ENCODE measurements at regions not wholly inside any gene's neighbourhood (a gene's known extent, or its start where the extent isn't known, plus 50 kb on each side); places are given as distances from the start of the nearest gene placed in this dataset.

DNA sequence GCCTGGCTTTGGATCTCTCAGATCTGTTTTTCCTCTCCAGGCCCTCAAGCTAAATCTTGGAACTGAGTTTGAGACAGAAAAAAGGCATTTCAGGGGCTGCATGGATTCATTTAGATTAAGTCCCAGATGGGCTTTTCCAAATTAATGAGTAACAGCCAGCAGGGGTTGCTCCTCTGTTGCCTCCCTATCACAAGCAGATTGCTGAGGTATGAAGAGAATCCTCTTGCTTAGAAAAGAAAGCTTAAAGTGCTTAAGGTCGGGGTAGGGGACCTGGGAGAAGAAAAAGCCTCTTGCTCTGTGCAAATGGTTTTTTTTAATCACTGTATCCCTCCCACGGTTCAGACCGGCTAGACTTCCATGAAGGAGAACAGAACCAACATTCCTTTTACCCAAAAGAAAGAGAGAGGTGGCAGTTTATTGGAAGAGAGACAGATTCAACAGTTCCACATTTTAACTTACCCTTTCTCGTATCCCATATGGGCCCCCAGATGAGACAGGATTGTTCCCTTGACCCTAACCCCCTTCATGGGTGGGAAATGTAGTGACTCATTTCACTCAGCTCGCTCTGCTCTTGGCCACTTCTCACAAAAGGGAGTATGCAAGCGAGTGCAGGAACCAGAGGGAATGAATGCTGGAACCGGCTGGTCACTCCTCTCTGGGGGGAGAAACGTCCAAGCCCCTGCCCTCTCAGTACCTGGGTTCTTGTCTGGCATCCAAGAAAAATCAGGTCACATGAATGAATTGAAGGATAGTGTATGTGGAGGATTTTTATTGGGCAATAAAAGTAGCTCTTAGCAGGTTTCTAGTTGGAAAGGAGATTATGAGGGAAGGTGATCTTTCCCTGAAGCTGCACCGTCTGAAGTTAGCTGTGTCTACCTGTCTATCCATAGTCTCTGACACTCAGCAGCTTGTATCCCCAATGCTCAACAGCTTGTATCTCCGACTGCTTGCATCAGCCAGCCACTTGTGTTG is 745.2 kb downstream of the SI start:
- ATAC-seq (ENCODE audit: insufficient number of reproducible peaks, low FRiP score, low read depth) (no peak), DNase-seq (ENCODE audit: low spot score) (no peak)
- TF ChIP-seq, protein P1, sequence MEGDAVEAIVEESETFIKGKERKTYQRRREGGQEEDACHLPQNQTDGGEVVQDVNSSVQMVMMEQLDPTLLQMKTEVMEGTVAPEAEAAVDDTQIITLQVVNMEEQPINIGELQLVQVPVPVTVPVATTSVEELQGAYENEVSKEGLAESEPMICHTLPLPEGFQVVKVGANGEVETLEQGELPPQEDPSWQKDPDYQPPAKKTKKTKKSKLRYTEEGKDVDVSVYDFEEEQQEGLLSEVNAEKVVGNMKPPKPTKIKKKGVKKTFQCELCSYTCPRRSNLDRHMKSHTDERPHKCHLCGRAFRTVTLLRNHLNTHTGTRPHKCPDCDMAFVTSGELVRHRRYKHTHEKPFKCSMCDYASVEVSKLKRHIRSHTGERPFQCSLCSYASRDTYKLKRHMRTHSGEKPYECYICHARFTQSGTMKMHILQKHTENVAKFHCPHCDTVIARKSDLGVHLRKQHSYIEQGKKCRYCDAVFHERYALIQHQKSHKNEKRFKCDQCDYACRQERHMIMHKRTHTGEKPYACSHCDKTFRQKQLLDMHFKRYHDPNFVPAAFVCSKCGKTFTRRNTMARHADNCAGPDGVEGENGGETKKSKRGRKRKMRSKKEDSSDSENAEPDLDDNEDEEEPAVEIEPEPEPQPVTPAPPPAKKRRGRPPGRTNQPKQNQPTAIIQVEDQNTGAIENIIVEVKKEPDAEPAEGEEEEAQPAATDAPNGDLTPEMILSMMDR (IDR thresholded peaks at IDR 0.05) = no peak
- Histone ChIP-seq H3K4me1 (ENCODE audit: control insufficient read depth in 1 of 2, low read depth in 2 of 2) (no peaks in the 10 kb centered on the region), H3K36me3 (no peaks in the 10 kb centered on the region), H3K27ac (no peak overlapping the region), H3K27me3 (replicated peaks; ENCODE audit: insufficient read depth) (no peaks in the 10 kb centered on the region), H3K9me3 (no peaks in the 10 kb centered on the region), H3K4me3 (no peak overlapping the region)

DNA sequence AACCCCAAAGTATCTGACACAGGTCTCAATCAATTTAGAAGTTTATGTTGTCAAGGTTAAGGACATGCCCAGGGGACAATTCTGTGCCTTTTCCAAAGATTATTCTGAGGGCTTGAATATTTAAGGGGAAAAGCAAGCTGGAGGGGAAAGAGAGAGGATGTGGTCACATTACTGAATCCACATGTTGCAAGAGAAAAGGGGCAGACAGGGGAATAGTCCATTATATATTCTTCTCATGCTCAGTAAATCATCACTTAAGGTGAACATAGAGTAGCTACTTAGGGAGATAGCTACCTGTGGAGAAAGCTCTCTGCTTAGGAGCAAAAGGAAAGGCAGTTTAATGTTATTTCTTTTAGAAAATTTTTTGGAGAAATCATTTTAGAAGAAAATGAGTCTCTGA is 751.6 kb downstream of the SI start:
- DNase-seq (ENCODE audit: low spot score) (no peak), ATAC-seq (ENCODE audit: insufficient number of reproducible peaks, low FRiP score, low read depth) (no peak)
- TF ChIP-seq, protein P1 (IDR thresholded peaks at IDR 0.05) = no peak
- no peak overlapping the region for H3K4me3 ChIP-seq
- no peaks in the 10 kb centered on the region for H3K27me3 ChIP-seq (replicated peaks; ENCODE audit: insufficient read depth)
- no peak overlapping the region for H3K27ac ChIP-seq
- no peaks in the 10 kb centered on the region for H3K36me3 ChIP-seq
- H3K9me3 ChIP-seq = no peaks in the 10 kb centered on the region
- H3K4me1 ChIP-seq (ENCODE audit: control insufficient read depth in 1 of 2, low read depth in 2 of 2) = no peaks in the 10 kb centered on the region

DNA sequence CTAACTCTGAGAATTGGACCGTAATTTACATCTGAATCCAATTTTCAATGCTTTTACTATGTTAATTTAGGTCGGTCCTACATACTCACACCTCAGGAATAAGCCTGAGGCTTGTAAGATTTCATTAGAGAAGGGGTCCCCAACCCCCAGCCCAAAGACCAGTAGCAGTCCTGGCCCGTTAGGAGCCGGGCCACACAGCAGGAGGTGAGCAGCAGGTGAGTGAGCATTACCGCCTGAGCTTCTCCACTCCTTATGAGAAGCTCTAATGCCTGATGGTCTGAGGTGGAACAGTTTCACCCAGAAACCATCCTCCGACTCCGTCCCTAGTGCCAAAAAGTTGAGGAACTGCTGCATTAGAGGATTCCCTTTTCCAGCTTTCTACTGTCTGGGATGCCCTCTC is 757.3 kb downstream of the SI start:
- Histone ChIP-seq H3K36me3 (no peaks in the 10 kb centered on the region), H3K27ac (no peak overlapping the region), H3K27me3 (replicated peaks; ENCODE audit: insufficient read depth) (no peaks in the 10 kb centered on the region), H3K4me3 (no peak overlapping the region), H3K4me1 (ENCODE audit: control insufficient read depth in 1 of 2, low read depth in 2 of 2) (no peaks in the 10 kb centered on the region), H3K9me3 (no peaks in the 10 kb centered on the region)
- TF ChIP-seq, protein P1 (IDR thresholded peaks at IDR 0.05) = no peak
- ATAC-seq (ENCODE audit: insufficient number of reproducible peaks, low FRiP score, low read depth) (no peak), DNase-seq (ENCODE audit: low spot score) (no peak)

DNA sequence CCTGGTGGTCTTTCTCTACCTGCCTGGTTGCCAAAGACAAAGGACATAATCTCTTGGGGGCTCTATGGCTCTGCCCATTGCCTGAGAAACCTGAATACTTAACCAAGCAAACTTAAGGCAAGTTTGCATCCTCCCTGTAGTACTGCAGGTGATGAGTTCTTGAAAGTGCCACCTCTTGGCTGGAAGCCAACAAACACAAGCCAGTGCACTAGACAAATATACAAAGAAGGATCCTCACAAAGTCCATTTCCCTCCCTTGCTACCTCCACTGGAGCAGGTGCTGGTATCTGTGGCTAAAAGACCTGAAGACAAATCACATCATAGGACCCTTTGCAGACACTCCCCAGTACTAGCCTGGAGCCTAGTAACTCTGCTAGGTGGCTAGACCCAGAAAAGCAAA is 772.3 kb downstream of the SI start:
- no peak for ATAC-seq (ENCODE audit: insufficient number of reproducible peaks, low FRiP score, low read depth)
- H3K27me3 ChIP-seq (replicated peaks; ENCODE audit: insufficient read depth) = no peaks in the 10 kb centered on the region
- no peaks in the 10 kb centered on the region for H3K4me1 ChIP-seq (ENCODE audit: control insufficient read depth in 1 of 2, low read depth in 2 of 2)
- H3K4me3 ChIP-seq = no peak overlapping the region
- no peak overlapping the region for H3K27ac ChIP-seq
- TF ChIP-seq, protein P1 (IDR thresholded peaks at IDR 0.05) = no peak
- H3K36me3 ChIP-seq = no peaks in the 10 kb centered on the region
- no peaks in the 10 kb centered on the region for H3K9me3 ChIP-seq
- DNase-seq (ENCODE audit: low spot score) = no peak

DNA sequence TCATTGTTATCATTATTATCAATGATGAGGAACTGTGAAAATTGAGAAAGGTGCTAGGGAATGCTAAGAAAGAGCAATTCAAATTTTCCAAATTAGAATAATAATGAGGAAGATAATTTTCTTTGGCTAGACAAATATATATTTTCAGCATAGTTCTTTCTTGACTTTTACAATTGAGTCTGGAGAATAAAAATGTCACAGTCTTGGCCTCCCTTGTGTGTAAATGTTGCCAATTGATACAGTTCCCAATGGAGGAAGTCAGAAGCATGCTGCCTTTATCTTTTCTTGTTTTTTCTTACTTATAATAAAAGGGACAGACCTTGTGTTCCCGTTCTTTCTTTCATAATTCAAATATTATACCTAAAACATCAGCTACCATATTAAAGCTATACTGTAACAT is 774.4 kb downstream of the SI start:
- Histone ChIP-seq H3K4me1 (ENCODE audit: control insufficient read depth in 1 of 2, low read depth in 2 of 2) (no peaks in the 10 kb centered on the region), H3K27ac (no peak overlapping the region), H3K36me3 (no peaks in the 10 kb centered on the region), H3K27me3 (replicated peaks; ENCODE audit: insufficient read depth) (no peaks in the 10 kb centered on the region), H3K4me3 (no peak overlapping the region), H3K9me3 (no peaks in the 10 kb centered on the region)
- TF ChIP-seq, protein P1 (IDR thresholded peaks at IDR 0.05) = no peak
- DNase-seq (ENCODE audit: low spot score) = no peak
- ATAC-seq (ENCODE audit: insufficient number of reproducible peaks, low FRiP score, low read depth) = no peak

Measured in thoracic aorta (tissue), 2 donors.